Muscle layer of colon (tissue), 2 donors: ENCODE measurements at regions not wholly inside any gene's neighbourhood (a gene's known extent, or its start where the extent isn't known, plus 50 kb on each side); places are given as distances from the start of the nearest gene placed in this dataset.

ENCODE experiments used
- H3K27ac ChIP-seq: one replicate; pipeline ENCODE4 v1.7.0; 2013; ENCODE audit warnings: low read depth, mild to moderate bottlenecking, low read length, moderate library complexity
- H3K27me3 ChIP-seq, 2 donors: one replicate each; pipeline ENCODE4 v1.7.0; 2013; ENCODE audit warnings: low read length in 2 of 2, mild to moderate bottlenecking in 2 of 2; ENCODE audit not compliant: insufficient read depth in 2 of 2, control insufficient read depth in 1 of 2
- H3K36me3 ChIP-seq: one replicate; pipeline ENCODE4 v1.7.0; 2013; ENCODE audit warnings: mild to moderate bottlenecking, low read length; ENCODE audit not compliant: insufficient read depth
- H3K4me1 ChIP-seq: one replicate; pipeline ENCODE4 v1.7.0; 2013; ENCODE audit warnings: mild to moderate bottlenecking, low read length; ENCODE audit not compliant: insufficient read depth
- H3K4me3 ChIP-seq, 2 donors: one replicate each; pipeline ENCODE4 v1.7.0; 2013; ENCODE audit warnings: low read length in 2 of 2, low read depth in 1 of 2, mild to moderate bottlenecking in 1 of 2, moderate library complexity in 1 of 2
- H3K9ac ChIP-seq: one replicate; pipeline ENCODE4 v1.7.0; 2013; ENCODE audit warnings: low read length
- H3K9me3 ChIP-seq: one replicate; pipeline ENCODE4 v1.7.0; 2013; ENCODE audit warnings: mild to moderate bottlenecking, low read length
- donor health status: abdominal sarcoma.
- donor health status: Adenocarcinoma of cecum.

DNA sequence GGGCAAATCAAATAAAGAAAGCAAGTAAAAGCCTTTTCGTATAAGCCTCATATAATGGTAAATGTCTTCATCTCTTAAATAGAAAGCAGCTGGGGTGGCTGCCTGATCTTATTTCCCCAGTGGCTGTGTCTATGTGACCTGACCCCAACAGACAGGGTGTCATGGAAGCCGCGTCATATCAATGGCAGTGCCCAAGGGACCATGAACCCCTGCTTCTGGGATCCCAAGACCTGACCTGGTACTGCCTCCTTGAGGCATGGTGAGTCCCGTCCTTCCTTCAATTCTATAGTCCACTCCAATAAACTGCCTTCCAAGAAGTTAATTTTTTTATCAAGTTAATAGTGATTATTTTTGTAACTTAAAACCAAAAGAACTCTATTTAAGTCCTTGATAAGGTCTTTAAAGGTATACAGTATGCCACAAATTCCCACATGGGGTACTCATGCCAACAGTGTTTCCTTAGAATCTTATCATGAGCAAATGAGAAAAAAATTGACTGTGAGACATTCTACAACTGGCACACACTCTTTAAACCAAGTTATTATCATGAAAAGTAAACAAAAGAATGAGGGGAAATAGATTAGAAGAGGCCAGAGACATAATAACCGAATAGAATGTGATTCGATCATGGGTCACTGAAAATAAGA lies 104.6 kb downstream of the ADSS2 start:
- no peak overlapping the region for H3K9ac ChIP-seq
- H3K9me3 ChIP-seq: no peaks in the 10 kb centered on the region
- no peak overlapping the region for H3K4me3 ChIP-seq
- H3K36me3 ChIP-seq: no peaks in the 10 kb centered on the region
- H3K27ac ChIP-seq: no peak overlapping the region
- no peaks in the 10 kb centered on the region for H3K4me1 ChIP-seq
- H3K27me3 ChIP-seq: no peaks in the 10 kb centered on the region

DNA sequence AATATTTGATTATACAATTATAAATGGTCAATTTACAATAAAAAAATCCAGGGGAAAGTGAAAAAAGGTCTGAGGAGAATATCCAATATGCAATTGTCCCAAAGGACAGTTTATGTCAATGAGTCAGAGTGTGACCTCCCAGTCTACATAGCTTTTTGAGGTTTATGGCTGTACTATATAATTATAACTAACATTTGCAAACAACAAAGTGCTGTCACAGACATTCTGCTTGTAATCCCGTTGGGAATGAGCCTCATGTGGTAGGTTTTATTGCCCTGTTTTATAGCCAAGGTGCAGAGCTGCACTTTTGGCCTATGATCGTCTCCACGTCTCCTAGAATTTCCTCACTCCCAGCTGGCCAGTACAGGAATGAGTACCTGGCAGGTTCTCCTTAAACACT lies 103.8 kb downstream of the ADSS2 start:
- Histone ChIP-seq H3K36me3 (no peaks in the 10 kb centered on the region), H3K9me3 (no peaks in the 10 kb centered on the region), H3K4me1 (no peaks in the 10 kb centered on the region), H3K9ac (no peak overlapping the region), H3K27me3 (no peaks in the 10 kb centered on the region), H3K27ac (no peak overlapping the region), H3K4me3 (no peak overlapping the region)

DNA sequence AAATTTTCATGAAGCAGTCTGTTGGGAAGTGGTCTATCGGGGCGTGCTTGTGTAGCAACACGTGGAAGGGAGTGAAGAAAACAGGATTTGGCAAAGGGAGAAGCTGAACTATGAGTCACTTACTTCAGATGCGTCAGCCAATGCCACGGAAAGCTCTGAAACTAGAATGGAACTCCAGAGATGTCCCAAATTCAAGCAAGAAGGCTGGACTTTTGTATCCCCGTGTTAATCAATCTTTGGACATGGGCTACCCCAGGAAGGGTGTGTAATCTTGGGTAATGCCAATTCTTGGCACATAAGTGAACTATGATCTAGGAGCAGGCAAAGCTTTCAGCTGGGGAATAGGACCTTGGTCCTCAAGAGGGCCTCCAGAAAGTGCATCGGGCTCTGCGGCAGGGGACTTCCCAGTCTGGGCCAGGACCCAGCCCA lies 102.6 kb downstream of the ADSS2 start:
- Histone ChIP-seq H3K36me3 (no peaks in the 10 kb centered on the region), H3K27ac (no peak overlapping the region), H3K9ac (no peak overlapping the region), H3K9me3 (no peaks in the 10 kb centered on the region), H3K27me3 (no peaks in the 10 kb centered on the region), H3K4me1 (no peaks in the 10 kb centered on the region), H3K4me3 (no peak overlapping the region)

DNA sequence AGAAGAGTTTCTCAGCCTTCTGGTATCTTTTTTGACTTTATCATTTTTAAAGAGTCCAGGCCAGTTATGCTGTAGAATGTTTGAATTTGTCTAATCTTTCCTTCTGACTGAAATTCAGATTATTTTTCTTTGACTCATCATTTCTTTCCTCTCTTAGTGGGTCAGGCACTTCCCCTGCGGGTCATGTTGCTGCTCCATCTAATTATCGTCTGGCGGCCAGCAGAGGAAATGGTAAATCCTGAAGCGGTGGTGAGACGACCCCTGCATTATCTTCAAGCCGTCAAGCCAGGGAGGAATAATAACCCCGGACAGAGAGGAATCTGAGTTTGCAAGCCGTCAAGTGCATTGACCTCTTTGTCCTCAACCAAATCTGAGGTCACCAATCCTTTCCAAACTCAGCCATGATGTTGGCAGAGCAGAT lies 102.1 kb downstream of the ADSS2 start:
- no peak overlapping the region for H3K9ac ChIP-seq
- H3K27me3 ChIP-seq: no peaks in the 10 kb centered on the region
- no peak overlapping the region for H3K27ac ChIP-seq
- H3K9me3 ChIP-seq: no peaks in the 10 kb centered on the region
- H3K36me3 ChIP-seq: no peaks in the 10 kb centered on the region
- H3K4me1 ChIP-seq: no peaks in the 10 kb centered on the region
- no peak overlapping the region for H3K4me3 ChIP-seq

DNA sequence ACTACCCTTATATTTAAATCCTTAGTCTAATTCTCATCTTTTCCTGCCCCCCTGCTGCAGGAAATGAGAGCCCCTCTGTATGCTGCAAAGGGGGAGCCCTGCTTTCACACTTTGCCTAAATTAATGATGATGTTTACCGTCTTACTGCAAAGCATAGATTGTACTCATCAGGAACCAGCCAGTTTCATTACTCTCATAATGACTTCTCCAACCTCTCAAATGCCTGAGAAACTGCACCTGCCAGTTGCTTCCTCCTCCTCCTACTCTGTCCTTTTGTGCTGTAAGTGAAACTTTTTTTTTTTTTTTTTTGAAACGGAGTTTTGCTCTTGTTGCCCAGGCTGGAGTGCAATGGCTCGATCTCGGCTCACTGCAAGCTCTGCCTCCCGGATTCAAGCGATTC lies 101.7 kb downstream of the ADSS2 start:
- Histone ChIP-seq H3K27ac (no peak overlapping the region), H3K9ac (no peak overlapping the region), H3K36me3 (no peaks in the 10 kb centered on the region), H3K4me1 (no peaks in the 10 kb centered on the region), H3K4me3 (no peak overlapping the region), H3K27me3 (no peaks in the 10 kb centered on the region), H3K9me3 (no peaks in the 10 kb centered on the region)

DNA sequence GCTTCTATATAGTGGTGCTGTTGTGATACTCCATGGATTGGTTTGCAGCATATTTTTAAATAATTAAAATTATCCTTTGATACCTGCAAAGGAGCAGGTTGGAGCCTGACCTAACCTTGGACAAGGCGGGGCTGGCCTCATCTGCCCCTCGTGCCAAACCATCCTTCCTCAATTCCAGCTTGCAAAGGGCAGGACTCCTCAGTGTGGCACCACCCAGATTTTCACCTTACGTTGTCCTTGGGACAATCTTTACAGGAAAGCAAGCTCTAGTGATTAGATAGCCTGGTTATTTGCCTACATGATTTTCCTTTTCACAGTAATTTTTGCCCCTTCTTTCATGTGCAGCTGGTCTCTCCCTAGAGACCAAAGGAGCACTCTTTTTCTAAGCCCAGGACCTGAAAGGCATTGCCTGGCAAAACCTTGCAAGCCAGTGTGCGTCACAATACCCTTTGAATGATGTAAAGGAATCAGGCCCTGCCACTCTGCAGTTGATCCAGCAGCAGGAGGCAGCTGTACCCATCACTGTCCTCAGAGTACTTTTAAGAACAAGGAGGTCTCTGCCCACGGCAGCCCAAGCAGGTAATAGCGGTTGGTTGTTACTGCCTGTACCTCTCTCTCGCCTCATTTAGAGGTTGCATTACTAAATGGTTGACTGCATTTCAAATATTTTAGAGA lies 99.4 kb downstream of the ADSS2 start:
- Histone ChIP-seq H3K27ac (no peak overlapping the region), H3K4me3 (no peak overlapping the region), H3K27me3 (no peaks in the 10 kb centered on the region), H3K9me3 (no peaks in the 10 kb centered on the region), H3K4me1 (no peaks in the 10 kb centered on the region), H3K9ac (no peak overlapping the region), H3K36me3 (no peaks in the 10 kb centered on the region)

GRCh38 chr1:244353551-244354091 lies 98.1 kb downstream of the ADSS2 start:
- Histone ChIP-seq H3K27ac (no peak overlapping the region), H3K9ac (no peak overlapping the region), H3K9me3 (no peaks in the 10 kb centered on the region), H3K27me3 (no peaks in the 10 kb centered on the region), H3K4me1 (no peaks in the 10 kb centered on the region), H3K36me3 (no peaks in the 10 kb centered on the region), H3K4me3 (no peak overlapping the region)

DNA sequence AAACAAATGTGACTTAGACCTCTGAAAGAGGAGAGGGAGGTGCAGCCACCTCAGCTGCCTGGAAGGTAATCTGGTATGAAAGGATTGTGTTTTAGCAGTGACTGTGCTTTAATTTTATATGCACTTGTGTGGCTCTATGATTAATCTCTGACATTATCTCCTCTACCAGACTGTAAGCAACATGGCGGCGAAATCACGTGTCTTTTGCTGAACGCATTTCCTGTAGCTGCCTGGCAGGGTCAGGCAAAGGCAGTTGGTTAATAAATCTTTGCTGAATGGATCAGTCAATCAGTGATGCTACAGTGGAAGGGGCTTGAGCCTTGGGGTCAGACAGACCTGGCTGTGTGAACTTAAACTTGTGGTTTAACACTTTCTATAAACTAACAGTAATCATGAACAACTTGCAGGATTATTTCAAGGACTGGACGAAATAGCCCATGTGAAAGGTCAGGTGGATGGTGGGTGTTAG lies 96.9 kb downstream of the ADSS2 start:
- Histone ChIP-seq H3K4me3 (no peak overlapping the region), H3K9me3 (no peaks in the 10 kb centered on the region), H3K9ac (no peak overlapping the region), H3K4me1 (no peaks in the 10 kb centered on the region), H3K27ac (no peak overlapping the region), H3K27me3 (no peaks in the 10 kb centered on the region), H3K36me3 (no peaks in the 10 kb centered on the region)

- H3K36me3 ChIP-seq: no peaks in the 10 kb centered on the region
- H3K4me1 ChIP-seq: no peaks in the 10 kb centered on the region
- H3K27ac ChIP-seq: no peak overlapping the region
- H3K9me3 ChIP-seq: no peaks in the 10 kb centered on the region
- no peaks in the 10 kb centered on the region for H3K27me3 ChIP-seq
- no peak overlapping the region for H3K9ac ChIP-seq
- no peak overlapping the region for H3K4me3 ChIP-seq
Measured at GRCh38 chr1:244356376-244356775, 95.3 kb downstream of the ADSS2 start.
